ENCODE measurements at regions not wholly inside any gene's neighbourhood (a gene's known extent, or its start where the extent isn't known, plus 50 kb on each side); places are given as distances from the start of the nearest gene placed in this dataset.

DNA sequence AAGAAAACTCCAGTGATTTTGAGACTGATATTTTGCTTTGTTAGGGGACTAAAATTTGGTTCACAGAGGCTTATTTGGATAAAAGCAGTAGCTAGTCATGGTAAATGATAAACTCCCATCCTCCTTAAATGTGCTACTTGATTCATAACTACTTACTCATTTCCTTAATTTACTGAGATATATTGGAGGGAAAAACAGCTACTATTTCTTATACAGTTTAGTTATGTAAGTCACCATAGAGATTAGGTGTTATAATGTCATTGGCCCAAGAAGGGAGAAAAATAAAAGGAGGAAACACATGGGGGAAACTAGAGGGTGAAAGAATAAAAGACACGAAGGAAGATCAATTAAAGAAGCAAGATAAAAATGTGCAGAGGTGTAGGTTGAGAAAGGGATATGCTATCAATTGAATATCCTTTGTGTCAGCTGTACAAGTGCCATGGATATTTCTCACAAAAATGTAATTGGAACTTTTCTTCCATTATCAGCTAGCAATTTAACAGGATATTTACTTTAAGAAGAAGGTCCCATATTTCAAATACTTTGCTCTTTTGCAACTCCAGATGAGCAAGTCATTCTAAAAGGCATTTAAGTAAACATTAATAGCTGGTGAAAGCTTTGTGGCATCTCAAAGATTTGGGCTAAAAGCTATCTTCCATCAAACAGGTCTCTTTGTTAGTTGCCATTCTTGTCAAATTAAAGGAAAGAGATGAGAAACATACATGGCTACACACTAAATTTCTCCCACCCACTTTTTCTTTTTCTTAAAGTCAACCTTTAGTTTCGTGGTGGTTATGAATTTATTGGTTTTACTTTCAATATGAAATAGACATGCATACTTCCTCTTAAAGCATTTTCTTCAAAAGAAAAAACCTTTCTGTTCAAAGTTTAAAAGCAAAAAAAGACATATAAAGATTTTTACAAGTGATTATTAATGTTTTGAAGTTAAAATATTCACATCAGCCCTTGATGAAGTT lies 439.5 kb downstream of the CCER1 start:
- H3K9me3 Mint-ChIP-seq (ENCODE audit: unreplicated experiment), result no peaks in the 10 kb centered on the region
- Histone ChIP-seq H3K79me2 (ENCODE audit: insufficient read depth, low read length) (no peaks in the 10 kb centered on the region), H3K27ac (ENCODE audit: low read depth, low read length) (no peak overlapping the region), H3K9me3 (ENCODE audit: insufficient read depth, low read depth, low read length) (no peaks in the 10 kb centered on the region), H3K27me3 (ENCODE audit: insufficient read depth, low read length) (no peaks in the 10 kb centered on the region), H3K4me1 (ENCODE audit: insufficient read depth, low read length) (no peaks in the 10 kb centered on the region), H4K20me1 (ENCODE audit: insufficient read depth, low read length) (no peaks in the 10 kb centered on the region), H3K4me2 (ENCODE audit: low read length) (no peak overlapping the region), H3K4me3 (ENCODE audit: insufficient read depth, low read depth, low read length) (no peak overlapping the region), H2AFZ (ENCODE audit: low read depth, low read length) (no peak overlapping the region), H3K9ac (ENCODE audit: low read length) (no peak overlapping the region), H3K36me3 (ENCODE audit: insufficient read depth, low read length) (no peaks in the 10 kb centered on the region)
- DNase-seq (ENCODE audit: low read depth) (peak; percentile 7), FAIRE-seq (no peak)
- no peaks in the 10 kb centered on the region for H3K36me3 Mint-ChIP-seq (ENCODE audit: low read depth, unreplicated experiment)
- H3K4me1 Mint-ChIP-seq (ENCODE audit: low read depth, unreplicated experiment), result peaks cover 7% of the 10 kb centered on the region
- no peaks in the 10 kb centered on the region for H3K27me3 Mint-ChIP-seq (ENCODE audit: low read depth, unreplicated experiment)
- no peak overlapping the region for H3K27ac Mint-ChIP-seq (ENCODE audit: unreplicated experiment)
- H3K4me3 Mint-ChIP-seq (ENCODE audit: unreplicated experiment), result no peak overlapping the region
- TF ChIP-seq, protein P1, sequence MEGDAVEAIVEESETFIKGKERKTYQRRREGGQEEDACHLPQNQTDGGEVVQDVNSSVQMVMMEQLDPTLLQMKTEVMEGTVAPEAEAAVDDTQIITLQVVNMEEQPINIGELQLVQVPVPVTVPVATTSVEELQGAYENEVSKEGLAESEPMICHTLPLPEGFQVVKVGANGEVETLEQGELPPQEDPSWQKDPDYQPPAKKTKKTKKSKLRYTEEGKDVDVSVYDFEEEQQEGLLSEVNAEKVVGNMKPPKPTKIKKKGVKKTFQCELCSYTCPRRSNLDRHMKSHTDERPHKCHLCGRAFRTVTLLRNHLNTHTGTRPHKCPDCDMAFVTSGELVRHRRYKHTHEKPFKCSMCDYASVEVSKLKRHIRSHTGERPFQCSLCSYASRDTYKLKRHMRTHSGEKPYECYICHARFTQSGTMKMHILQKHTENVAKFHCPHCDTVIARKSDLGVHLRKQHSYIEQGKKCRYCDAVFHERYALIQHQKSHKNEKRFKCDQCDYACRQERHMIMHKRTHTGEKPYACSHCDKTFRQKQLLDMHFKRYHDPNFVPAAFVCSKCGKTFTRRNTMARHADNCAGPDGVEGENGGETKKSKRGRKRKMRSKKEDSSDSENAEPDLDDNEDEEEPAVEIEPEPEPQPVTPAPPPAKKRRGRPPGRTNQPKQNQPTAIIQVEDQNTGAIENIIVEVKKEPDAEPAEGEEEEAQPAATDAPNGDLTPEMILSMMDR (IDR thresholded peaks at IDR 0.05; ENCODE audit: insufficient read depth, low read depth, low read length), result no peak
- no peak for TF ChIP-seq EZH2 (IDR thresholded peaks at IDR 0.05; ENCODE audit: insufficient read depth, low read length)

DNA sequence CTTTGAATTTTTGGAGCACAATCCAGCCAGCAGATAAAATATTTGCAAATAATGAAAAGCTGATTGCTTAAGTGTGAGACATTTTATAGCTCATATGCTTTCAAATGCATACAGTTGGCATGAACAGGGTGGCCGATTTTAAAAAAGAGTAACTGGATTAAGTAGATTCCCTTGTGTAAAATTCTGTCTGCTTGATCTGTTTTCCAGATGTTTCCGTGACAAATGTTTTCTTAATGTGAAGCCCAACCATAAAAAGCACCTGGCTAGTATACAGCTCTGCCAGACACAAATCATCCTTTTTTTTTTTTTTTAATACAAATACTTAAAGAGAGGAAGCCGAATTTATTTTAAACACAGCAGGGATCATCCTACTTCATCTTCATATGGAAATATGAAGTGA lies 440.7 kb downstream of the CCER1 start:
- H3K36me3 Mint-ChIP-seq (ENCODE audit: low read depth, unreplicated experiment), result no peaks in the 10 kb centered on the region
- H3K27ac Mint-ChIP-seq (ENCODE audit: unreplicated experiment), result no peak overlapping the region
- no peak for DNase-seq (ENCODE audit: low read depth)

More for the DNA sequence above, 440.7 kb downstream of the CCER1 start:
- no peaks in the 10 kb centered on the region for H3K36me3 ChIP-seq (ENCODE audit: insufficient read depth, low read length)
- H3K4me1 Mint-ChIP-seq (ENCODE audit: low read depth, unreplicated experiment), result peaks cover 7% of the 10 kb centered on the region
- H3K4me2 ChIP-seq (ENCODE audit: low read length), result no peak overlapping the region
- no peaks in the 10 kb centered on the region for H4K20me1 ChIP-seq (ENCODE audit: insufficient read depth, low read length)
- H3K27me3 Mint-ChIP-seq (ENCODE audit: low read depth, unreplicated experiment), result no peaks in the 10 kb centered on the region
- no peak overlapping the region for H3K4me3 Mint-ChIP-seq (ENCODE audit: unreplicated experiment)
- H2AFZ ChIP-seq (ENCODE audit: low read depth, low read length), result no peak overlapping the region
- no peaks in the 10 kb centered on the region for H3K9me3 ChIP-seq (ENCODE audit: insufficient read depth, low read depth, low read length)
- no peak overlapping the region for H3K9ac ChIP-seq (ENCODE audit: low read length)
- H3K4me1 ChIP-seq (ENCODE audit: insufficient read depth, low read length), result no peaks in the 10 kb centered on the region
- no peaks in the 10 kb centered on the region for H3K79me2 ChIP-seq (ENCODE audit: insufficient read depth, low read length)
- no peak for TF ChIP-seq EZH2 (IDR thresholded peaks at IDR 0.05; ENCODE audit: insufficient read depth, low read length)
- TF ChIP-seq, protein P1 (IDR thresholded peaks at IDR 0.05; ENCODE audit: insufficient read depth, low read depth, low read length), result no peak
- no peaks in the 10 kb centered on the region for H3K27me3 ChIP-seq (ENCODE audit: insufficient read depth, low read length)
- no peak for FAIRE-seq
- H3K27ac ChIP-seq (ENCODE audit: low read depth, low read length), result no peak overlapping the region
- no peak overlapping the region for H3K4me3 ChIP-seq (ENCODE audit: insufficient read depth, low read depth, low read length)
- peaks cover 3% of the 10 kb centered on the region for H3K9me3 Mint-ChIP-seq (ENCODE audit: unreplicated experiment)
